H1 (cell line): ENCODE measurements at regions not wholly inside any gene's neighbourhood (a gene's known extent, or its start where the extent isn't known, plus 50 kb on each side); places are given as distances from the start of the nearest gene placed in this dataset.

Experiments
- CTCF ChIA-PET: fragments of 300-600 bp; sonication (Branson Sonifier 250); formaldehyde crosslinking; loops from one replicate; lab custom pipeline; 2021; ENCODE audit not compliant: partially characterized antibody; lab: Charles Lee
- POLR2A ChIA-PET: fragments of 300-600 bp; sonication (Branson Sonifier 250); formaldehyde crosslinking; loops from one replicate; lab custom pipeline; 2021; ENCODE audit warnings: inconsistent platforms; ENCODE audit not compliant: partially characterized antibody; lab: Charles Lee
- DNase-seq, 2 experiments: peaks; one replicate each; pipeline versions ENCODE4 v3.0.0 to v3.0.0-alpha.2; 2010 to 2022; ENCODE audit warnings: low spot score in 2 of 2, low read depth in 1 of 2, mixed read lengths in 1 of 2
- FAIRE-seq: peaks from 2 replicates; lab custom pipeline; 2011; peaks lifted over from hg19 to GRCh38; lab: Jason Lieb, UNC
- H2AFZ ChIP-seq: 2 replicates; pipeline ENCODE4 v1.8.1; 2012; ENCODE audit warnings: low read length, inconsistent platforms
- H2AK5ac ChIP-seq: 2 replicates; pipeline ENCODE4 v1.6.1; 2013; ENCODE audit warnings: low read depth, low read length
- H2BK120ac ChIP-seq: replicated peaks from 2 replicates; pipeline ENCODE3; 2013; ENCODE audit warnings: low read depth, low read length, inconsistent platforms
- H2BK12ac ChIP-seq: 2 replicates; pipeline ENCODE4 v1.6.1; 2013; ENCODE audit warnings: low read depth, low read length
- H2BK15ac ChIP-seq: 2 replicates; pipeline ENCODE4 v1.6.1; 2013; ENCODE audit warnings: low read length
- H2BK20ac ChIP-seq: 2 replicates; pipeline ENCODE4 v1.6.1; 2013; ENCODE audit warnings: low read length
- H2BK5ac ChIP-seq: 2 replicates; pipeline ENCODE4 v1.6.1; 2013; ENCODE audit warnings: low read depth, low read length
- H3K14ac ChIP-seq: 2 replicates; pipeline ENCODE4 v1.6.1; 2013; ENCODE audit warnings: inconsistent platforms; ENCODE audit not compliant: insufficient read length
- H3K18ac ChIP-seq: 2 replicates; pipeline ENCODE4 v1.6.1; 2013; ENCODE audit warnings: low read length; ENCODE audit errors: extremely low read depth
- H3K23ac ChIP-seq: 2 replicates; pipeline ENCODE4 v1.6.1; 2013; ENCODE audit warnings: inconsistent platforms; ENCODE audit not compliant: insufficient read length
- H3K23me2 ChIP-seq: 2 replicates; pipeline ENCODE4 v1.6.1; 2013; ENCODE audit warnings: low read depth, low read length
- H3K27ac ChIP-seq: 2 replicates; pipeline ENCODE4 v1.6.1; 2011; ENCODE audit warnings: low read depth, low read length, inconsistent platforms
- H3K27me3 ChIP-seq, 4 experiments: replicated peaks in 1 of 4; 1 replicate in 1 of 4; 2 replicates in 3 of 4; pipeline versions ENCODE4 v1.6.1 to v1.8.1; 2011 to 2013; ENCODE audit warnings: low read length in 3 of 4, mild to moderate bottlenecking in 3 of 4, inconsistent platforms in 2 of 4, mixed read lengths in 2 of 4, moderate library complexity in 1 of 4; ENCODE audit not compliant: control insufficient read depth in 3 of 4, insufficient read depth in 3 of 4; ENCODE audit errors: extremely low read depth in 1 of 4
- H3K36me3 ChIP-seq, 4 experiments: 2 replicates each; pipeline versions ENCODE4 v1.6.1 to v1.8.1; 2011 to 2013; ENCODE audit warnings: mild to moderate bottlenecking in 4 of 4, low read length in 3 of 4, moderate library complexity in 2 of 4, control low read depth in 1 of 4, inconsistent platforms in 1 of 4; ENCODE audit not compliant: insufficient read depth in 4 of 4, control insufficient read depth in 2 of 4
- H3K4ac ChIP-seq: replicated peaks from 2 replicates; pipeline ENCODE3; 2013; ENCODE audit warnings: low read length, low read depth, mixed read lengths, inconsistent platforms; ENCODE audit not compliant: insufficient read length
- H3K4me1 ChIP-seq, 4 experiments: replicated peaks in 1 of 4; 1 replicate in 1 of 4; 2 replicates in 3 of 4; pipeline versions ENCODE4 v1.6.1 to v1.8.1; 2011 to 2013; ENCODE audit warnings: low read length in 3 of 4, inconsistent platforms in 2 of 4, mixed read lengths in 1 of 4; ENCODE audit not compliant: insufficient read depth in 4 of 4, control insufficient read depth in 3 of 4
- H3K4me2 ChIP-seq, 2 experiments: 2 replicates each; pipeline versions ENCODE4 v1.6.1 to v1.8.1; 2011 to 2013; ENCODE audit warnings: low read depth in 2 of 2, low read length in 2 of 2, control low read depth in 1 of 2, inconsistent platforms in 1 of 2, mild to moderate bottlenecking in 1 of 2; ENCODE audit not compliant: insufficient read depth in 1 of 2
- H3K4me3 ChIP-seq, 4 experiments: fragments of 200-600, 300-600 bp in 1 of 4; sonication (generic), shearing (Covaris generic), sonication (Bioruptor Twin) in 1 of 4; 2 replicates each; pipeline versions ENCODE4 v1.5.1 to v1.8.1; 2011 to 2016; ENCODE audit warnings: low read length in 4 of 4, low read depth in 3 of 4, control low read depth in 2 of 4, inconsistent platforms in 2 of 4, mild to moderate bottlenecking in 2 of 4, mixed read lengths in 1 of 4, moderate library complexity in 1 of 4; ENCODE audit not compliant: insufficient read depth in 2 of 4; ENCODE audit errors: extremely low read depth in 1 of 4
- H3K56ac ChIP-seq: replicated peaks from 2 replicates; pipeline ENCODE3; 2013; ENCODE audit warnings: low read depth, mild to moderate bottlenecking, mixed read lengths, low read length, inconsistent platforms; ENCODE audit not compliant: insufficient read length
- H3K79me1 ChIP-seq: 2 replicates; pipeline ENCODE4 v1.6.1; 2013; ENCODE audit warnings: low read depth, low read length, control low read depth
- H3K79me2 ChIP-seq, 2 experiments: 2 replicates each; pipeline versions ENCODE4 v1.6.1 to v1.8.1; 2012 to 2013; ENCODE audit warnings: low read length in 2 of 2, mild to moderate bottlenecking in 2 of 2, inconsistent platforms in 1 of 2; ENCODE audit not compliant: insufficient read depth in 2 of 2, control insufficient read depth in 1 of 2
- H3K9ac ChIP-seq, 4 experiments: replicated peaks in 1 of 4; 1 replicate in 1 of 4; 2 replicates in 3 of 4; pipeline versions ENCODE4 v1.6.1 to v1.8.1; 2011 to 2013; ENCODE audit warnings: low read depth in 3 of 4, low read length in 3 of 4, control low read depth in 2 of 4, mild to moderate bottlenecking in 2 of 4, moderate library complexity in 2 of 4, inconsistent platforms in 1 of 4; ENCODE audit errors: extremely low read depth in 1 of 4
- H3K9me3 ChIP-seq, 2 experiments: 2 replicates each; pipeline versions ENCODE4 v1.6.1 to v1.8.1; 2012 to 2013; ENCODE audit warnings: mild to moderate bottlenecking in 2 of 2, moderate library complexity in 2 of 2, control low read depth in 1 of 2, inconsistent platforms in 1 of 2, low read depth in 1 of 2, low read length in 1 of 2, mixed read lengths in 1 of 2; ENCODE audit not compliant: insufficient read depth in 2 of 2
- H4K20me1 ChIP-seq, 2 experiments: replicated peaks in 1 of 2; 2 replicates each; pipeline versions ENCODE3 to v1.8.1; 2011 to 2013; ENCODE audit warnings: inconsistent platforms in 2 of 2, low read length in 2 of 2, mild to moderate bottlenecking in 1 of 2; ENCODE audit not compliant: insufficient read depth in 2 of 2, control insufficient read depth in 1 of 2
- H4K5ac ChIP-seq: 2 replicates; pipeline ENCODE4 v1.6.1; 2013; ENCODE audit warnings: low read length, low read depth, mixed read lengths, inconsistent platforms; ENCODE audit not compliant: insufficient read length
- H4K8ac ChIP-seq: 2 replicates; pipeline ENCODE4 v1.8.0; 2013; ENCODE audit warnings: mild to moderate bottlenecking, moderate library complexity, low read length, inconsistent platforms; ENCODE audit not compliant: insufficient read depth; ENCODE audit errors: extremely low read depth
- H4K91ac ChIP-seq: replicated peaks from 2 replicates; pipeline ENCODE3; 2013; ENCODE audit warnings: low read length, mixed read lengths, inconsistent platforms; ENCODE audit not compliant: insufficient read length
- CHD1 ChIP-seq: IDR thresholded peaks from 2 replicates; pipeline ENCODE4 v1.6.1; 2012; ENCODE audit warnings: low read depth, low read length, improper control_type of control experiment
- WGBS, 2 experiments: shearing (Covaris generic) in 1 of 2; methylation state at CpG; one replicate each; pipeline versions ENCODE4 v1.1.6 to v1.1.7; 2013 to 2015; ENCODE audit warnings: low lambda C conversion rate in 2 of 2, mixed read lengths in 2 of 2, inconsistent platforms in 1 of 2, low coverage in 1 of 2, missing lambda C conversion rate in 1 of 2; ENCODE audit not compliant: insufficient replicate concordance in 2 of 2, insufficient coverage in 1 of 2, insufficient read length in 1 of 2; ENCODE audit errors: extremely low coverage in 1 of 2, missing lambda C conversion rate in 1 of 2; 5-methylcytosine and 5-hydroxymethylcytosine counted together

DNA sequence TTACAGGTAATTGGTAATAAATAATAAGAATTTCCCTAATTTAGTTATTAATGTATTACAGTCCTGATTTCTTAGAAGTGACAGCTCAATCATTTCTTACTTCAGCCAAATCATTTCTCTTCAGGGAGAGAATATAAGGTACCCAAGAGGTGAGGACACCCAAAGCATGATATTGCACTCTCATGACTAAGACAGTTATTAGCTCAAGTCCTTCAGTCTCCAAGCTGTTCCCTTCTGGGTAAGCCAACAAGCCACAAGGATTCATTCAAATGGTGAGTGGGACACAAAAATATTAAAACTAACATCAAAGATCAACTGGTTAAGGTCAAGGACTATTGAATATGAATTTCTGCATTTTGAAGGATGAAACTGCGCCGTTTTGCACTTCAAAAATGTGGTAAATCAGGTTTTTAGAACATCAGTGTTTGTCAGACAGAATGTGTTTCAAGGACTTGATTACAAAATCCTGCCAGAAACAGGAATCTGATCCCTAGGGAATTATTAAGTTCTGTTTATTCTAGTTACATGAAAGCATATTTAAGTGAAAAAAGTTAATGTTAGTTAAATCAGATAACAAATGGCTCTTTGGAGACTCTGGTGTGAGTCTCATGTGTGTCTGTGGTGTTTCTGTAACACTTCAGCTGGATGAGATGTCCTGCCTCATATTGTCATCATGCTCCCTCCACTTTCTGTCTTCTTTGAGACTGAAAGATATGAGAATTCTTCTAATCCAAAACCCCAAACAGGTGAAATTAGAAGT, 101.7 kb upstream of the COL8A1 start:
- H3K4me2 ChIP-seq, result no peak overlapping the region
- CTCF ChIA-PET, result interaction anchor here (0.8 to 1.1 kb wide), 3 partner anchors 15 to 309 kb away, joined by 3 to 4 read pairs (median 3); no protein-coding TSS in a partner anchor
- no peak for FAIRE-seq

More for the DNA sequence above, 101.7 kb upstream of the COL8A1 start:
- Histone ChIP-seq H3K9me3 (0 out of 4 replicates have a peak, but pooled peaks cover 0 to 1% of the 10 kb centered on the region in 2 experiments), H3K79me1 (no peaks in the 10 kb centered on the region), H2BK12ac (no peak overlapping the region), H2AFZ (peak overlapping the region; percentile 97; the same call in 1 of the 2 replicates), H4K91ac (no peak overlapping the region), H3K4me3 (no peak overlapping the region), H2AK5ac (no peak overlapping the region), H3K4ac (no peak overlapping the region), H2BK120ac (no peak overlapping the region), H3K23me2 (no peaks in the 10 kb centered on the region), H2BK20ac (no peak overlapping the region), H3K9ac (no peak overlapping the region), H3K36me3 (no peaks in the 10 kb centered on the region), H2BK15ac (no peak overlapping the region), H3K27me3 (no peaks in the 10 kb centered on the region), H2BK5ac (no peak overlapping the region), H3K14ac (no peak overlapping the region), H3K79me2 (no peaks in the 10 kb centered on the region), H3K18ac (no peak overlapping the region)
- POLR2A ChIA-PET, result no interaction called here
- WGBS, 2 experiments, result 98% methylated on average over 2 of the region's 2 CpGs; no CpG with 5 or more reads in 1 of the 2 experiments
- no peak for TF ChIP-seq CHD1
- TF ChIP-seq, all 59 proteins: peak for 0
- Histone ChIP-seq H4K5ac (no peak overlapping the region), H4K8ac (no peak overlapping the region), H3K27ac (no peak overlapping the region), H4K20me1 (no peaks in the 10 kb centered on the region), H3K56ac (no peak overlapping the region), H3K4me1 (no peaks in the 10 kb centered on the region), H3K23ac (no peak overlapping the region)
- DNase-seq, result no peak
